GM18909 (cell line): ENCODE measurements at regions not wholly inside any gene's neighbourhood (a gene's known extent, or its start where the extent isn't known, plus 50 kb on each side); places are given as distances from the start of the nearest gene placed in this dataset.
"Not testable (repeated sequence)": the region's sequence is repeated elsewhere in the genome, so short reads cannot be mapped to it uniquely, and the experiment has no call there.

Experiments
- ATAC-seq: cut with Tn5 transposase; IDR thresholded peaks from one replicate; pipeline ENCODE4 v1.9.1; 2021; ENCODE audit warnings: mild to moderate bottlenecking; ENCODE audit not compliant: unreplicated experiment, poor library complexity

DNA sequence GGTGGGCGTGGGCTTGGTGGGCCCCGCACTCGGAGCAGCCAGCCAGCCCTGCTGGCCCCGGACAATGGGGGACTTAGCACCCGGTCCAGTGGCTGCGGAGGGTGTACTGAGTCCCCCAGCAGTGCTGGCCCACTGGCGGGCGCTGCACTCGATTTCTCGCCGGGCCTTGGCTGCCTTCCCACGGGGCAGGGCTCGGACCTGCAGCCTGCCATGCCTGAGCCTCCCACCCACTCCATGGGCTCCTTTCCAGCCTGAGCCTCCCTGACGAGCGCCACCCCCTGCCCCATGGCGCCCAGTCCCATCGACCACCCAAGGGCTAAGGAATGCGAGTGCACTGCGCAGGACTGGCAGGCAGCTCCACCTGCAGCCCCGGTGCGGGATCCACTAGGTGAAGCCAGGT lies 2147.6 kb downstream of the LRRC4C start:
- not testable (repeated sequence) for ATAC-seq

DNA sequence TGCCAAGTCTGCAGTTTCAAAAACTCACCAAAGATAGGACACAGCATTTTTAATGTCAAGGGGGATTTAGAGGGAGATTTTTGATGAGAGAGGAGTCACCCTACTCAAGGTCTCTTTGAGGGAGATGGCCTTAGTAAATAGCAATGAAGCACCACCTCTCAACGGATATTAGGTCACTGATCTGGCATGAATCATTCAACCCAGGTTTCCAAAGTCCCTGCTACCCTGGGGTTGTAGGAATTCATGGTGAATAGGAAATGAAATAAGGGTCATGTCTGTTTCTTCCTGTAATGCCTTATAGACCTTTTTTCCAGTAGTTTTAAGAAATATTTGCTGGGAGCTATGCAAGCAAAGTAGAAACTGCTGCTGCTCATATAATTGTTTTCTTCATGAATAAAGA lies 2154.9 kb downstream of the LRRC4C start:
- no peak for ATAC-seq

GRCh38 chr11:39294648-39295047 lies 2164.8 kb downstream of the LRRC4C start:
- no peak for ATAC-seq

DNA sequence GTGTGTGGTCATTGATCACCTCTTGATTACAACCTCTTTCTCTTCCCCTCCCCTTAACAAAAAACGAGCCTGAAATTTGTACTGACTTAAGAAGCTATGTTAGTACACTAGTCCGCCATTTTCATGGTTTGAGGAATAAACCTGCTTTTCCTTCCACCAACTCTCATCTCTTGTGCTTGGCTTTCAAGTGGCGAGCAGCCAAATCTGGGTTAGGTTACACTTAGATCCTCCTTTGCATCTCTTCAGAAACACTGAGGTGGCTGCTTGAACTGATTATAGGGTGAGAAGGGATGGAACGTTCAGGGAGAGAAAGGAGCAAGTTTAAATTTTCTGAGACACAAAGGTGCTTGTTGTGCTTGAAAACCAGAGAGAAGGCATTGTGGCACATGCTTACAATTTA lies 2171.4 kb downstream of the LRRC4C start:
- ATAC-seq: no peak

DNA sequence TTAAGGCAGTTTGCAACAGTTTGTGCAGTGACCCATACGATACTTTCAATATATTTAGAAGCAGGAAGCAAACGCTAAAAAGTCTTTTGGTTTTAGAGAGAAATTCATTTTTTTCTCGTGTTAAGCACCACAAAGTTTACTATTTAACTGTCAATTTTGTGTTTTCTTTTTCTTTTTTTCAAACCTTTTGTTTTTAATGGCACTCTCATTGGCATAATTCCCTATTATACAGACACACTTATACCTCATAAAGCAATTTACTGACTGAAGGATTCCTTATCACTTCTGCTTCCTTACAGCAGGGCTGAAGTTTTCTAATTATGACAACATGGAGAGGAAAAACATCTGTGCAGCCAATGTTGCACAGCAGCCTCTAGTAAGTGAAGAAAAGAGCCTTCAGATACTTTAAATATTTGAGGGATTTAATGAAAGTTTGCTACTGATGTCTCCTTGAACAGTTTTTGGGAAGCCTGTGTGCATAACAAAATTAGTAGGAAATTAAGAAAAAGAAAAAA lies 2191.2 kb downstream of the LRRC4C start:
- ATAC-seq: no peak

- no peak for ATAC-seq
These were observed 2203.8 kb downstream of the LRRC4C start for GRCh38 chr11:39255648-39256047.

GRCh38 chr11:39249566-39250365 lies 2209.7 kb downstream of the LRRC4C start:
- no peak for ATAC-seq

GRCh38 chr11:39247570-39248137 lies 2211.8 kb downstream of the LRRC4C start:
- no peak for ATAC-seq

GRCh38 chr11:39239553-39239952 lies 2219.9 kb downstream of the LRRC4C start:
- ATAC-seq: no peak

GRCh38 chr11:39236916-39237315 lies 2222.5 kb downstream of the LRRC4C start:
- ATAC-seq: no peak

DNA sequence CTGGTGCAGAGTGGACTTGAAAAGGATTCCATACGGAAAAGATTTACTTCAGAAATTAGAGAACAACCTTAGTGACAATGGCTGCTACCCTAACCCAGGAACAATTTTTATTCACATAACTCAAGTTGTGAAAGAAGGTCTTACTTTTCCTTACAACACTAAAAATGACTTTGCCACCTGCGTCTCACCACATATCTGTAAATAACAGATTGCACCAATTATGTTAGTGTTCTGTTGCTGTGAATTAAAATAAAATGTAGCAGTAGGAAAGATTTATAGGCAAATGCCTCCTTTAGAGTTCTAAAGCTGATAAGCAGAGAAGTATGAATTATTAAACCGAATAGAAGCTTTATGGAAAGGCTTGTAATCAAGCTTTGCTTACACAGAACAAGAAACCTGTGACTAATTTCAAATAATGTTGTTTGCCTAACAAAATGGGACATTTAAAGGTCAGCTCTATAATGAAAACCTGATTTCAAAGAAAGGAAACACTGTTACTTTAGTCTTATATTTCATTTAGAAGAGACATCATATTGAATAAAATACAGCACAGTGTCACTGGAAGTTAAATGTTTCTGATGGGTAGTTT lies 2237.8 kb downstream of the LRRC4C start:
- ATAC-seq: no peak

DNA sequence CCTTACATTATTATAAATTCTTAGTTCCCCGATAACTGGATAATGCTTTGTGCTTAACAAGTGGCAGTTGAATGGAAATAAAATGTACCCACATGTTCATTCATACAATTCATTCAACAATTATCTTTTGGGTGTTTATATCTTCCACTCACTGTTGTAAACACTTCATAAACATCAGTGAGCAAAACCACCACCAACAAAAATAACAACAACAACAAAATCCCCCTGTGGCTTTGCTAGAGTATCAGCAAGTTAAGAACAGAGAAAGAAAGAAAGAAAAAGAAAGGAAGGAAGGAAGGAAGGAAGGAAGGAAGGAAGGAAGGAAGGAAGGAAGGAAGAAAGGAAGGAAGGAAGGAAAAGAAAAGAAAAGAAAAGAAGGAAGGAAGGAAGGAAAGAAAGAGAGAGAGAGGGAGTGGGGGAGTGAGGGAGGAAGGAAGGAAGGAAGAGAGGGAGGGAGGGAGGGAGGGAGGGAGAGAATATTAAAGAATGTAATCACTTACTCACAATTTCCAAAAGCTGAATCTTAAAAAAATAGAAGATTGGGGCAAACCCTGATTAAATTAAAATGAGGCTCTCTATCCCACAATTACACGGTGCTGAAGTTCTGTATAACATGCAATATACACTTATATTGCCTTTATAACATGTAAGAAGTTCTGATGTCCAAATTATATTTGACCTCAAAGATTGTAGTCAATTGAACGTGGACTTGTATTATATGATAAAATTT lies 2238.8 kb downstream of the LRRC4C start:
- ATAC-seq: no peak

GRCh38 chr11:39220069-39220468 lies 2239.4 kb downstream of the LRRC4C start:
- no peak for ATAC-seq

GRCh38 chr11:39209981-39210380 lies 2249.5 kb downstream of the LRRC4C start:
- ATAC-seq: no peak

DNA sequence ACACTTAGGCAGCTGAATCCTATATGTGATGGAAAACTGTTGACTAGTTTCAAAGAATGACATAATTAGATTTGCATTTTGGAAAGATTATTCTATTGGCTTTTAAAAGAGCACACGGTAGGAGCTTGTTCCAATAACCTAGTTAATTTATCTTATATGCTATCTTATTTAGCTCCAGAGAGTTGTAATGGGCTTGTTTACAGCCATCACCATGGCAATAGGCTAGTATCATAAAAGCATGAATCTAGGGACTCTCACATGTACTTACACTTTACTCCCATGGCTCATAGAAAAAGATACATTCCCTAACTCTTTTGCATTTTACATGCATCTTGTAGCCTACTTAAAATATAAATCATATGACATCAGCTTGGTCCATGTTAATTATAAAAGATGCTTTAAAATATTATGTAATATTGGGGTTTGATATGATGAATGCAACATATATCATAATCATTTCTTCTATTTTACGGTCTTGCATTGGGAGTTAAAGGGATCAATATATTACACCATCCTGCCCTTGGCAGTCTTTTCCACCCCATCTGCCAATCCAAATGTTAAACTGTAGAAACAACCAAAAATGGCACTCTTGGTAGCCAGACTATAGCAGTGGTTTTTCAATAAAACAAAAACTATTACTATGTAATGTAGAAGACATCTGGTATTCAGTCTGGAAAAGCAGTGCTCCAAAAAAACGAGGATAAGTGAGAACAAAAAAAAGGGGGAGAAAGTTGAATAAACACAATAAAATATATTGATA lies 2254.0 kb downstream of the LRRC4C start:
- no peak for ATAC-seq

DNA sequence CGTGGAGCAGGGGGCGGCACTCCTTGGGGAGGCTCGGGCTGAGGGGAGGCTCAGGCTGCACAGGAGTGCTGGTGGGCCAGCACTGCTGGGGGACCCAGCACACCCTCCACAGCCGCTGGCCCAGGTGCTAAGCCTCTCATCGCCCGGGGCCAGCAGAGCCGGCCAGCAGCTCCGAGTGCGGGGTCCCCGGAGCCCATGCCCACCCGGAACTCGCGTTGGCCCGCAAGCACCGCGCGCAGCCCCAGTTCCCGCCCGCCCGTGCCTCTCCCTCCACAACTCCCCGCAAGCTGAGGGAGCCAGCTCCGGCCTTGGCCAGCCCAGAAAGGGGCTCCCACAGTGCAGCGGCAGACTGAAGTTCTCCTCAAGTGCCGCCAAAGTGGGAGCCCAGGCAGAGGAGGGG lies 2266.8 kb downstream of the LRRC4C start:
- no peak for ATAC-seq

DNA sequence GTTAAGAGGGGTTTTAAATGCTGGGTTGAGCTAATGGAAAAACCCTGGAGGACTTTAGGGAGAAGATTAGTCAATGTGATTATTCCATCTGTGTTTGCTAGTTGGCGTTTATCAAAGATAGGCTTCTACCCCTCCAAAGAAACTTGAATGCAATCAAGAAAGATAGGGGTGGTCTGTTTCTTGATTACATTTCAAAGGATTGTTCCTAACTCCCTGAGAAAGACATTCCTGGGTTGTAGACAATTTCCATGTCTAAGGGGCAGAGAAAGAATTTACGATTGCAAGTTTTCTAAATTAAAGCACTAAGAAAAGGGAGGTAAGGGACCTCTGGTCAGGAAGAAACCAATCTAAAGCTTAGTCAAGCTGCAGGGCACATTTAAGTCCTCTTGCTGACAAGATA lies 2268.7 kb downstream of the LRRC4C start:
- ATAC-seq: no peak

DNA sequence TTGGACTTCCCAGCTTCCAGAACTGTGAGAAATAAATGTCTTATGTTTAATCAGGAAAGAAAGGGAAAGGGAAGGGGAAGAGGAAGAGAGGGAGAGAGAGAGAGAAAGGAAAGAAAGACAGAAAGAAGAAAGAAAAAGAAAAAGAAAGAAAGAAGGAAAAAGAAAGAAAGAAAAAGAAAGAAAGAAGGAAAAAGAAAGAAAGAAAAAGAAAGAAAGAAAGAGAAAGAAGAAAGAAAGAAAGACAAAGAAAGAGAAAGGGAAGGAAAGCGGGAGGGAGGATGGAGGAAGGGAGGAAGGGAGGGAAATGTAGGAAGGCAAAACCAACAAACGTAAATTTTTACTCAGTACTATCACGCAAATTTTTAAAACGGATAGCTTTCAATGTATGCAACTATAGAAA lies 2281.8 kb downstream of the LRRC4C start:
- ATAC-seq: no peak

DNA sequence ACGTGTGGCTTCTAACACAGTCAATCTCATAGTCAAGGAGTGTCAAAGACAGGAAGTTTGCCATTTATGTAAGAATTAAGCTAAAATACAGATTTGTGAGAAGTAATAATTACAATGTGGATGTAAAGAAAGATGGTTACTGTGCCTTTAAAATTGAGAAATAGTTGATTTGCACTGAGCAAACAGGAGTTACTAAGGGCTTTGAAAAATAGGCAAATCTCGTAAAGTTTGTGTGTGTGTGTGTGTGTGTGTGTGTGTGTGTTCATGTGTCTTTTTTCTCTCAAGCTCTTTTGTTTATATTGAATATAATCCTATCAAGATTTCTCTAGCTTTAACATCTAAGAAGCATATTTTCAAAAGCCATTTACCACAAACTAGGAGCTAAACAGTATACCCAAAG lies 2284.5 kb downstream of the LRRC4C start:
- ATAC-seq: no peak

- no peak for ATAC-seq
These were observed 2285.3 kb downstream of the LRRC4C start for GRCh38 chr11:39174196-39174595.
